ENCODE measurements at regions not wholly inside any gene's neighbourhood (a gene's known extent, or its start where the extent isn't known, plus 50 kb on each side); places are given as distances from the start of the nearest gene placed in this dataset.

DNA sequence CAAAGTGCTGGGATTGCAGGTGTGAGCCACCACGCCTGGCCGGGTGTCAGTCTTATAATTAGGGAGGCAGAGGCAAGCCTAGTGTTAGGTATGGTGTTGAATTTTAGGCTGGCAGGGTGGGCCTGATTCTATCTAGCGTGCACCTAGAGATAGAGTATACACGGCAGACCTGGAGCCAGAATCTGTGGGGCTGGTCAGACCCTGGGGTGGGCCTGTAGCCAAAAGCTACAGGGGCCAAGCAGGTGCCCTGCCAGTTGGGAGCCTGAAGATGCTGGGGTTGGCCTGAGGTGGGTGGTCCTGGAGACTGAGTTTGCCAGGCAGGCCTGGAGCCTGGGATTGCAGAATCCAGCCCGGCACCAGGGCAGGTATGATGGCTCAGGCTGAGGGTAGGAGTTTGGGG, 1580.3 kb downstream of the ARAP2 start:
- Histone ChIP-seq H3K4me3 (ENCODE audit: low read depth in 1 of 2, low read length in 2 of 2) (no peak overlapping the region), H3K27me3 (ENCODE audit: control insufficient read depth in 1 of 2, insufficient read depth in 2 of 2, low read length in 2 of 2) (no peaks in the 10 kb centered on the region), H3K36me3 (ENCODE audit: control insufficient read depth in 2 of 2, insufficient read depth in 2 of 2, low read length in 1 of 2) (no peaks in the 10 kb centered on the region), H3K27ac (ENCODE audit: low read depth in 2 of 2, low read length in 1 of 2) (no peak overlapping the region), H3K4me1 (ENCODE audit: control insufficient read depth in 2 of 2, insufficient read depth in 2 of 2, low read length in 1 of 2) (no peaks in the 10 kb centered on the region), H3K9me3 (ENCODE audit: control insufficient read depth in 2 of 2, insufficient read depth in 1 of 2, low read depth in 1 of 2, low read length in 1 of 2) (peaks cover 0 to 4% of the 10 kb centered on the region in 2 donors)
- 93 to 95% methylated on average over 5 of the region's 5 CpGs for WGBS, 2 donors

GRCh38 chr4:34676400-34676799, 1567.9 kb downstream of the ARAP2 start:
- Histone ChIP-seq H3K36me3 (ENCODE audit: control insufficient read depth in 2 of 2, insufficient read depth in 2 of 2, low read length in 1 of 2) (no peaks in the 10 kb centered on the region), H3K4me1 (ENCODE audit: control insufficient read depth in 2 of 2, insufficient read depth in 2 of 2, low read length in 1 of 2) (no peaks in the 10 kb centered on the region), H3K27ac (ENCODE audit: low read depth in 2 of 2, low read length in 1 of 2) (no peak overlapping the region), H3K4me3 (ENCODE audit: low read depth in 1 of 2, low read length in 2 of 2) (no peak overlapping the region), H3K9me3 (ENCODE audit: control insufficient read depth in 2 of 2, insufficient read depth in 1 of 2, low read depth in 1 of 2, low read length in 1 of 2) (no peaks in the 10 kb centered on the region), H3K27me3 (ENCODE audit: control insufficient read depth in 1 of 2, insufficient read depth in 2 of 2, low read length in 2 of 2) (no peaks in the 10 kb centered on the region)
- 29 to 41% methylated on average over 1 of the region's 1 CpG for WGBS, 2 donors

DNA sequence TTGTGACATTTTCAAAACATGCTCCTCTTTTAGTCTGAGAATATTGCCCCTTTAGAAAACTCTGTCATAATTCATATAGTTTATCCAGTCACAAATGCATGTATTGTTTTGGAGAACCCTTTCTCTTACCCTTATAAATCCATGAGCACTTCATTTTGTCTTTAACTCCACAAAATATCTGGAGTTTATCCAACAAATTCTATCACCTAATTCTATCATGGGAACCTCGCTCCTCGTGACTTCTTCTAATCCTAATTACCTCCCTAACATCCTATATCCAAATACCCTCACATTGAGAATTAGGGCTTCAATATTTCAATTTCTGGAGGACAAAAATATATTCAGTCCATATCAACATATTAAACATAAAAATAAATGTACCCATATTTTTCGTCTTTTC, 1565.9 kb downstream of the ARAP2 start:
- Histone ChIP-seq H3K36me3 (ENCODE audit: control insufficient read depth in 2 of 2, insufficient read depth in 2 of 2, low read length in 1 of 2) (no peaks in the 10 kb centered on the region), H3K9me3 (ENCODE audit: control insufficient read depth in 2 of 2, insufficient read depth in 1 of 2, low read depth in 1 of 2, low read length in 1 of 2) (no peaks in the 10 kb centered on the region), H3K27ac (ENCODE audit: low read depth in 2 of 2, low read length in 1 of 2) (no peak overlapping the region), H3K27me3 (ENCODE audit: control insufficient read depth in 1 of 2, insufficient read depth in 2 of 2, low read length in 2 of 2) (no peaks in the 10 kb centered on the region), H3K4me1 (ENCODE audit: control insufficient read depth in 2 of 2, insufficient read depth in 2 of 2, low read length in 1 of 2) (no peaks in the 10 kb centered on the region), H3K4me3 (ENCODE audit: low read depth in 1 of 2, low read length in 2 of 2) (no peak overlapping the region)
- WGBS, 2 donors: 78% methylated on average over 3 of the region's 3 CpGs

DNA sequence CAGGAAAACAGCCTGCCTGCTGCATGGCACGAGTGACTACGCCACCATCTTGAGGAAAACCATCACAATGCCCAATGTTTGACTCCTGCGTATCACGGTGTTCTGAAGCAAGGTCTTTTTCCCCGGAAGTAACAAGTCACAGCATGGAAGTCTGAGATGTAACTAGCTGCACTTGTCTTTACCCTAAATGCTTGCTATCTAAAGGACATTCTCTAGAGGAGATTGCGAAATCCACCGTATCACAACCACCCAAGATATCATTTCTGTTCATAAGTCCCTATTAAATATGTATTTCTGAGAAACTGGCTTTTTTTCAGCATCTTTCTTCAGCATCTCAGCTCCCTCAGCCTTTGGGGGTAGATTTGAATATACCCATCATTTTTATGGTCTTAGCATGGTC, 1565.1 kb downstream of the ARAP2 start:
- H3K4me3 ChIP-seq (ENCODE audit: low read depth in 1 of 2, low read length in 2 of 2): no peak overlapping the region
- no peaks in the 10 kb centered on the region for H3K27me3 ChIP-seq (ENCODE audit: control insufficient read depth in 1 of 2, insufficient read depth in 2 of 2, low read length in 2 of 2)
- H3K27ac ChIP-seq (ENCODE audit: low read depth in 2 of 2, low read length in 1 of 2): no peak overlapping the region
- H3K36me3 ChIP-seq (ENCODE audit: control insufficient read depth in 2 of 2, insufficient read depth in 2 of 2, low read length in 1 of 2): no peaks in the 10 kb centered on the region
- WGBS, 2 donors: 90 to 93% methylated on average over 7 of the region's 7 CpGs
- no peaks in the 10 kb centered on the region for H3K4me1 ChIP-seq (ENCODE audit: control insufficient read depth in 2 of 2, insufficient read depth in 2 of 2, low read length in 1 of 2)
- H3K9me3 ChIP-seq (ENCODE audit: control insufficient read depth in 2 of 2, insufficient read depth in 1 of 2, low read depth in 1 of 2, low read length in 1 of 2): no peaks in the 10 kb centered on the region

- Histone ChIP-seq H3K36me3 (ENCODE audit: control insufficient read depth in 2 of 2, insufficient read depth in 2 of 2, low read length in 1 of 2) (no peaks in the 10 kb centered on the region), H3K4me1 (ENCODE audit: control insufficient read depth in 2 of 2, insufficient read depth in 2 of 2, low read length in 1 of 2) (no peaks in the 10 kb centered on the region), H3K4me3 (ENCODE audit: low read depth in 1 of 2, low read length in 2 of 2) (no peak overlapping the region), H3K27ac (ENCODE audit: low read depth in 2 of 2, low read length in 1 of 2) (no peak overlapping the region), H3K27me3 (ENCODE audit: control insufficient read depth in 1 of 2, insufficient read depth in 2 of 2, low read length in 2 of 2) (no peaks in the 10 kb centered on the region), H3K9me3 (ENCODE audit: control insufficient read depth in 2 of 2, insufficient read depth in 1 of 2, low read depth in 1 of 2, low read length in 1 of 2) (no peaks in the 10 kb centered on the region)
- 83 to 90% methylated on average over 1 of the region's 1 CpG for WGBS, 2 donors
Observed at GRCh38 chr4:34709564-34709963, 1534.8 kb downstream of the ARAP2 start.

DNA sequence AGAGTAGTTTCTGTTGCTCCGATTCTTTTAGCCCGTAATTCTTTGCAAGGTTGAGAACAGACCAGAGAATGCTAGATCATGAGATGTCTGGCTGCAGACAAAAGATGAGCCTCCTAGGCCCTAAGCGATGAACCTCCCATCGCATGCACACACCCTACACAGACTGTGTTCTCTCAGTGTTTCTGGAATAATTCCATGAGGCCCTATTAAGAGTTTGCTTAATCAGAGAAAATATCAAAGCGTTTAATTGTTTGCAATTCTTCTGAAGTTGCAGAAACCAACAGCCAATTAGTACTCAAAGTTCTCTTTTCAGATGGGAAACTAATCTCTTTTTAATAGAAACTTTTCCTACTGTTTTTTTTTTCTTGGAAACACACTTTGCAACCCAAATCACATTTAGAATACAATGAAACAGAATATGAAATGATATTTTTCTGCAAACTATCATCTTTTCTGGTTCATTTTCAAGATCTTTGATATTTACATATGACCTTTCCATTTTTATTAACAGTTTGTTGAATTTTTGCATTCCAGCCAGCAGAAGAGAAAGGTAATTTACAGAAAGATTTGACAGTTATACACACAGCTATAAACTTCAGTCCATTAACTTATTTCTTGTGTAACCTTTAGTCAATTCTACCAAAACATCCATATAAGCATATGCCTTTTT, 1525.6 kb downstream of the ARAP2 start:
- Histone ChIP-seq H3K36me3 (ENCODE audit: control insufficient read depth in 2 of 2, insufficient read depth in 2 of 2, low read length in 1 of 2) (no peaks in the 10 kb centered on the region), H3K27me3 (ENCODE audit: control insufficient read depth in 1 of 2, insufficient read depth in 2 of 2, low read length in 2 of 2) (no peaks in the 10 kb centered on the region), H3K4me3 (ENCODE audit: low read depth in 1 of 2, low read length in 2 of 2) (no peak overlapping the region), H3K27ac (ENCODE audit: low read depth in 2 of 2, low read length in 1 of 2) (no peak overlapping the region), H3K9me3 (ENCODE audit: control insufficient read depth in 2 of 2, insufficient read depth in 1 of 2, low read depth in 1 of 2, low read length in 1 of 2) (no peaks in the 10 kb centered on the region), H3K4me1 (ENCODE audit: control insufficient read depth in 2 of 2, insufficient read depth in 2 of 2, low read length in 1 of 2) (no peaks in the 10 kb centered on the region)
- WGBS, 2 donors: 49 to 72% methylated on average over 5 of the region's 5 CpGs

DNA sequence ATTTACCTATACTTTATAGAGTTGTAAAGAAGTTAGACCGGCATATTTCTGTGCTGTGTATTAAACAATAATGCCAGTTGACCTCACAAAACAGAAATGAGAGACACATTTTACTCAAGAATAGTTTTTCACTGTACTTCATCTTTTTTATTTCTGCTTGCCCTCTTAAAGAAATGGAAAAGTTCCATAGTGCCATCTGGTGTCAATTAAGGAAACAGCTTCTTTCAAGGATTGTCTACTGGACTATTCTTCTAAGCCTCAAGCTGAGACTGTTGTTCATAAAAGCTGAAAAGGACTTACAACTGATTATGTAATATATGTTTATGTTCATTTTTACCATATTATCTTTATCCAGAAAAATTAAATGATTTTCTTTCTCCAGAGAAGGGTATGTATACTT, 1523.7 kb downstream of the ARAP2 start:
- WGBS, 2 donors: 6 to 8% methylated on average over 1 of the region's 1 CpG
- Histone ChIP-seq H3K4me3 (ENCODE audit: low read depth in 1 of 2, low read length in 2 of 2) (no peak overlapping the region), H3K4me1 (ENCODE audit: control insufficient read depth in 2 of 2, insufficient read depth in 2 of 2, low read length in 1 of 2) (no peaks in the 10 kb centered on the region), H3K9me3 (ENCODE audit: control insufficient read depth in 2 of 2, insufficient read depth in 1 of 2, low read depth in 1 of 2, low read length in 1 of 2) (peaks cover 0 to 2% of the 10 kb centered on the region in 2 donors), H3K27me3 (ENCODE audit: control insufficient read depth in 1 of 2, insufficient read depth in 2 of 2, low read length in 2 of 2) (peaks cover 0 to under 1% of the 10 kb centered on the region in 2 donors), H3K27ac (ENCODE audit: low read depth in 2 of 2, low read length in 1 of 2) (no peak overlapping the region), H3K36me3 (ENCODE audit: control insufficient read depth in 2 of 2, insufficient read depth in 2 of 2, low read length in 1 of 2) (no peaks in the 10 kb centered on the region)

DNA sequence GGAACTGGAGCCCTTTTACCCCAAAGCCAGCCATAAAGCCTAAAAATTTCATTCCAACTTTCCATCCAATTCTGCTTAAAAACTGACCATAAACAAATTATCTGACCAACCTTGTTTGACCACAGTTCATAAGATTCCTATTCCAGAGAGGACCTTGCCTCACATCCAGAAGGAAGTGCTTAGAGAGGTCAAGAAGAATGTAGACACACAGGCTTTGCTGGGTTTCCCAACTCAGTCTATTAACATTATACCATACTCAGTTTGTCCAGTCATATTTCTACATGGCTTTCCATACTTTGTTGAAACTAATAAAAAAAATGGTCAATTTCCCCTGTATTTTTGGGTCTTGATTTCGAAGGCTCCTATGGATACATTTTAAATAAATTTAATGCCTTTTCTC, 1522.5 kb downstream of the ARAP2 start:
- peaks cover 0 to 2% of the 10 kb centered on the region in 2 donors for H3K9me3 ChIP-seq (ENCODE audit: control insufficient read depth in 2 of 2, insufficient read depth in 1 of 2, low read depth in 1 of 2, low read length in 1 of 2)
- WGBS, 2 donors: 80 to 84% methylated on average over 1 of the region's 1 CpG
- H3K4me1 ChIP-seq (ENCODE audit: control insufficient read depth in 2 of 2, insufficient read depth in 2 of 2, low read length in 1 of 2): no peaks in the 10 kb centered on the region
- no peak overlapping the region for H3K4me3 ChIP-seq (ENCODE audit: low read depth in 1 of 2, low read length in 2 of 2)
- peaks cover 0 to 4% of the 10 kb centered on the region in 2 donors for H3K27me3 ChIP-seq (ENCODE audit: control insufficient read depth in 1 of 2, insufficient read depth in 2 of 2, low read length in 2 of 2)
- H3K36me3 ChIP-seq (ENCODE audit: control insufficient read depth in 2 of 2, insufficient read depth in 2 of 2, low read length in 1 of 2): no peaks in the 10 kb centered on the region
- H3K27ac ChIP-seq (ENCODE audit: low read depth in 2 of 2, low read length in 1 of 2): no peak overlapping the region

DNA sequence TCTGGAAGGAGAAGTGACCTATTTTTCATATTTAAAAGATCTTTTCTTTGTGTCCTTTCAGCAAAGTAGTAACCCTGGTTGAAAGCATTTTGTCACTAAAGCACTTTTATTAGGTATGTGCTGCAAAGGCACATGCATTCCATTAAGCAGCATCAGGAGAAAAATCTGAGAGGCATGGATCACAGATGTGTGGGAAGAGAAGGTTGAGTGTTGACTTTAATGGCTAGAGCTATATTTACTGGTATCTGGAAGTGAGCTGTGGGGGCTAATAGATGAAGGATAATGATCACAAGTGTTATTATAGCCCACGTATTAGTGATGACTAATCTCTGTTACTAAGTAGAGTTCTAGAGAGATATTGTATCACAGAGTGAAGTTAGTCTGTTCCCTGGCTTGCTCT, 1520.7 kb downstream of the ARAP2 start:
- 29 to 32% methylated on average over 1 of the region's 1 CpG for WGBS, 2 donors
- Histone ChIP-seq H3K4me3 (ENCODE audit: low read depth in 1 of 2, low read length in 2 of 2) (no peak overlapping the region), H3K36me3 (ENCODE audit: control insufficient read depth in 2 of 2, insufficient read depth in 2 of 2, low read length in 1 of 2) (no peaks in the 10 kb centered on the region), H3K27ac (ENCODE audit: low read depth in 2 of 2, low read length in 1 of 2) (no peak overlapping the region), H3K9me3 (ENCODE audit: control insufficient read depth in 2 of 2, insufficient read depth in 1 of 2, low read depth in 1 of 2, low read length in 1 of 2) (peaks cover 0 to 2% of the 10 kb centered on the region in 2 donors), H3K4me1 (ENCODE audit: control insufficient read depth in 2 of 2, insufficient read depth in 2 of 2, low read length in 1 of 2) (no peaks in the 10 kb centered on the region), H3K27me3 (ENCODE audit: control insufficient read depth in 1 of 2, insufficient read depth in 2 of 2, low read length in 2 of 2) (peaks cover 0 to 4% of the 10 kb centered on the region in 2 donors)

GRCh38 chr4:34724491-34724890, 1519.8 kb downstream of the ARAP2 start:
- Histone ChIP-seq H3K9me3 (ENCODE audit: control insufficient read depth in 2 of 2, insufficient read depth in 1 of 2, low read depth in 1 of 2, low read length in 1 of 2) (peaks cover 0 to 2% of the 10 kb centered on the region in 2 donors), H3K27ac (ENCODE audit: low read depth in 2 of 2, low read length in 1 of 2) (no peak overlapping the region), H3K4me3 (ENCODE audit: low read depth in 1 of 2, low read length in 2 of 2) (no peak overlapping the region), H3K27me3 (ENCODE audit: control insufficient read depth in 1 of 2, insufficient read depth in 2 of 2, low read length in 2 of 2) (peaks cover 0 to 6% of the 10 kb centered on the region in 2 donors), H3K36me3 (ENCODE audit: control insufficient read depth in 2 of 2, insufficient read depth in 2 of 2, low read length in 1 of 2) (no peaks in the 10 kb centered on the region), H3K4me1 (ENCODE audit: control insufficient read depth in 2 of 2, insufficient read depth in 2 of 2, low read length in 1 of 2) (no peaks in the 10 kb centered on the region)
- WGBS, 2 donors: 80 to 82% methylated on average over 1 of the region's 1 CpG

Data from esophagus (tissue), 2 donors.